Keratinocyte (primary cell): ENCODE measurements at regions not wholly inside any gene's neighbourhood (a gene's known extent, or its start where the extent isn't known, plus 50 kb on each side); places are given as distances from the start of the nearest gene placed in this dataset.

Experiments
- DNase-seq: peaks from one replicate; pipeline ENCODE4 v3.0.0-alpha.2; 2011; ENCODE audit warnings: low read depth, missing footprints, low spot score
- FAIRE-seq: peaks from 2 replicates; lab custom pipeline; 2011; peaks lifted over from hg19 to GRCh38; lab: Jason Lieb, UNC
- H2AFZ ChIP-seq: 2 replicates; pipeline ENCODE4 v1.6.0; 2012; ENCODE audit warnings: low read length, control low read depth, inconsistent platforms; ENCODE audit not compliant: control insufficient read depth
- H3K27ac ChIP-seq: 2 replicates; pipeline ENCODE4 v1.5.1; 2011; ENCODE audit warnings: low read length; ENCODE audit not compliant: control insufficient read depth, insufficient read depth
- H3K27me3 ChIP-seq: 3 replicates; pipeline ENCODE4 v1.6.0; 2011; ENCODE audit warnings: low read length; ENCODE audit not compliant: control insufficient read depth, insufficient read depth; ENCODE audit errors: extremely low read depth
- H3K36me3 ChIP-seq, 2 experiments: 2 replicates in 1 of 2; 3 replicates in 1 of 2; pipeline ENCODE4 v1.5.1; 2011; ENCODE audit warnings: low read length in 2 of 2, mild to moderate bottlenecking in 1 of 2; ENCODE audit not compliant: control insufficient read depth in 2 of 2, insufficient read depth in 2 of 2; ENCODE audit errors: extremely low read depth in 1 of 2
- H3K4me1 ChIP-seq: 3 replicates; pipeline ENCODE4 v1.5.1; 2011; ENCODE audit warnings: low read length; ENCODE audit not compliant: control insufficient read depth, insufficient read depth; ENCODE audit errors: extremely low read depth
- H3K4me2 ChIP-seq: 3 replicates; pipeline ENCODE4 v1.6.0; 2011; ENCODE audit warnings: low read depth, low read length; ENCODE audit not compliant: control insufficient read depth, insufficient read depth; ENCODE audit errors: extremely low read depth
- H3K4me3 ChIP-seq, 3 experiments: fragments of 200-600 bp in 1 of 3; sonication (generic) in 1 of 3; 2 replicates in 2 of 3; 3 replicates in 1 of 3; pipeline ENCODE4 v1.5.1; 2011 to 2016; ENCODE audit warnings: low read length in 3 of 3, mild to moderate bottlenecking in 3 of 3, control low read depth in 2 of 3, inconsistent platforms in 1 of 3, low read depth in 1 of 3, mixed read lengths in 1 of 3, mixed run types in 1 of 3, moderate library complexity in 1 of 3; ENCODE audit not compliant: control insufficient read depth in 2 of 3, insufficient read depth in 2 of 3; ENCODE audit errors: extremely low read depth in 1 of 3
- H3K79me2 ChIP-seq: 2 replicates; pipeline ENCODE4 v1.6.0; 2012; ENCODE audit warnings: low read length; ENCODE audit not compliant: control insufficient read depth, insufficient read depth
- H3K9ac ChIP-seq: 3 replicates; pipeline ENCODE4 v1.6.0; 2011; ENCODE audit warnings: low read length; ENCODE audit not compliant: control insufficient read depth, insufficient read depth; ENCODE audit errors: extremely low read depth
- H3K9me1 ChIP-seq: 3 replicates; pipeline ENCODE4 v1.6.0; 2011; ENCODE audit warnings: low read length; ENCODE audit not compliant: control insufficient read depth, insufficient read depth; ENCODE audit errors: extremely low read depth
- H3K9me3 ChIP-seq: 2 replicates; pipeline ENCODE4 v1.5.1; 2012; ENCODE audit warnings: low read depth, low read length; ENCODE audit not compliant: control insufficient read depth
- H4K20me1 ChIP-seq: 3 replicates; pipeline ENCODE4 v1.6.0; 2011; ENCODE audit warnings: low read length; ENCODE audit not compliant: control insufficient read depth, insufficient read depth; ENCODE audit errors: extremely low read depth
- EZH2 ChIP-seq: IDR thresholded peaks from one replicate; pipeline ENCODE4 v1.6.1; 2012; ENCODE audit warnings: inconsistent platforms, mild to moderate bottlenecking, low read length, moderate library complexity
- dilution Hi-C: fragments of 300-500 bp; cut with MboI; formaldehyde crosslinking; loops from one replicate; pipeline ENCODE4 v1.7.0; 2020; ENCODE audit warnings: low sequenced_read_pairs; ENCODE audit not compliant: extremely low pct_ligation_motif_present
- TF ChIP-seq, protein P1 (sequence below), 3 experiments: IDR thresholded peaks in 1 of 3; conservative IDR thresholded peaks in 1 of 3; optimal IDR thresholded peaks in 1 of 3; 2 replicates in 2 of 3; 3 replicates in 1 of 3; pipeline versions ENCODE3 to v1.5.1; 2011; ENCODE audit warnings: low read length in 3 of 3, mild to moderate bottlenecking in 3 of 3, moderate library complexity in 2 of 3, control low read depth in 1 of 3, inconsistent platforms in 1 of 3; ENCODE audit not compliant: insufficient read depth in 2 of 3; ENCODE audit errors: extremely low read depth in 1 of 3

DNA sequence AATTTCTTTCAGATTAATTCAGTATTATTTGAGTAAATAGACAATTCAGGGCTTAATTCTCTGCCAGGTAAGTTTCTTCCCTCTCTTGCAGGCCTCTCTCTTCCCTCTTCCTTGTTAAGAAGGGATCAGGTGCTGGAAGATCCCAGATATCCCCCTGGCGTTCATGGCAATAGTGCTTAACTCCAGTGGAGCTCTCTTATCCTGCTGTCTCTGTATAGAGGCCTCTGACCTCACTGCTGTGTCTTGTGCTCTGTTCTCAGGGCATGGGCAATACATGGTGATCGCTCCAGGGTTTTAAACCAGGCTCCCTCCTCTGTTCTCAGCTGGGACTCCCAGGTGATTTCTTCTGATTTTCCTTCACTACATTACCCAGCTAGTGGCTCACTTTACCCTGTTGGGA lies 226.8 kb downstream of the MC4R start:
- Histone ChIP-seq H3K27ac (no peak overlapping the region), H3K4me3 (no peak overlapping the region), H3K9ac (no peak overlapping the region), H2AFZ (no peak overlapping the region), H3K36me3 (no peaks in the 10 kb centered on the region), H3K4me2 (no peak overlapping the region), H3K79me2 (no peaks in the 10 kb centered on the region), H3K9me1 (no peaks in the 10 kb centered on the region), H4K20me1 (no peaks in the 10 kb centered on the region), H3K9me3 (no peaks in the 10 kb centered on the region), H3K27me3 (no peaks in the 10 kb centered on the region), H3K4me1 (no peaks in the 10 kb centered on the region)
- dilution Hi-C loops: no loop called here
- FAIRE-seq (no peak), DNase-seq (no peak)
- TF ChIP-seq, protein P1, sequence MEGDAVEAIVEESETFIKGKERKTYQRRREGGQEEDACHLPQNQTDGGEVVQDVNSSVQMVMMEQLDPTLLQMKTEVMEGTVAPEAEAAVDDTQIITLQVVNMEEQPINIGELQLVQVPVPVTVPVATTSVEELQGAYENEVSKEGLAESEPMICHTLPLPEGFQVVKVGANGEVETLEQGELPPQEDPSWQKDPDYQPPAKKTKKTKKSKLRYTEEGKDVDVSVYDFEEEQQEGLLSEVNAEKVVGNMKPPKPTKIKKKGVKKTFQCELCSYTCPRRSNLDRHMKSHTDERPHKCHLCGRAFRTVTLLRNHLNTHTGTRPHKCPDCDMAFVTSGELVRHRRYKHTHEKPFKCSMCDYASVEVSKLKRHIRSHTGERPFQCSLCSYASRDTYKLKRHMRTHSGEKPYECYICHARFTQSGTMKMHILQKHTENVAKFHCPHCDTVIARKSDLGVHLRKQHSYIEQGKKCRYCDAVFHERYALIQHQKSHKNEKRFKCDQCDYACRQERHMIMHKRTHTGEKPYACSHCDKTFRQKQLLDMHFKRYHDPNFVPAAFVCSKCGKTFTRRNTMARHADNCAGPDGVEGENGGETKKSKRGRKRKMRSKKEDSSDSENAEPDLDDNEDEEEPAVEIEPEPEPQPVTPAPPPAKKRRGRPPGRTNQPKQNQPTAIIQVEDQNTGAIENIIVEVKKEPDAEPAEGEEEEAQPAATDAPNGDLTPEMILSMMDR (optimal IDR thresholded peaks at IDR 0.05 in 1 of 3, IDR thresholded peaks at IDR 0.05 in 1 of 3, conservative IDR thresholded peaks at IDR 0.05 in 1 of 3; ENCODE audit: extremely low read depth in 1 of 3, insufficient read depth in 2 of 3, low read length in 3 of 3): no peak
- no peak for TF ChIP-seq EZH2

- Histone ChIP-seq H2AFZ (no peak overlapping the region), H3K4me3 (no peak overlapping the region), H3K27ac (no peak overlapping the region), H3K4me1 (no peaks in the 10 kb centered on the region), H4K20me1 (no peaks in the 10 kb centered on the region), H3K9me1 (no peaks in the 10 kb centered on the region), H3K27me3 (no peaks in the 10 kb centered on the region), H3K79me2 (no peaks in the 10 kb centered on the region), H3K4me2 (no peak overlapping the region), H3K36me3 (no peaks in the 10 kb centered on the region), H3K9ac (no peak overlapping the region), H3K9me3 (no peaks in the 10 kb centered on the region)
- DNase-seq (no peak), FAIRE-seq (no peak)
- TF ChIP-seq EZH2: no peak
- TF ChIP-seq, protein P1 (optimal IDR thresholded peaks at IDR 0.05 in 1 of 3, IDR thresholded peaks at IDR 0.05 in 1 of 3, conservative IDR thresholded peaks at IDR 0.05 in 1 of 3; ENCODE audit: extremely low read depth in 1 of 3, insufficient read depth in 2 of 3, low read length in 3 of 3): no peak
- dilution Hi-C loops: no loop called here
These were observed 235.0 kb downstream of the PMAIP1 start for GRCh38 chr18:60134806-60135205.
